GM12891 (cell line): ENCODE measurements at regions not wholly inside any gene's neighbourhood (a gene's known extent, or its start where the extent isn't known, plus 50 kb on each side); places are given as distances from the start of the nearest gene placed in this dataset.

ENCODE experiments used
- POLR2A ChIP-seq: IDR thresholded peaks from 2 replicates; pipeline ENCODE4 v1.6.1; 2011; ENCODE audit warnings: low read depth, low read length, control low read depth
- POLR2AphosphoS5 ChIP-seq: IDR thresholded peaks from 2 replicates; pipeline ENCODE4 v1.6.1; 2011; ENCODE audit warnings: low read depth, low read length, control low read depth
- TAF1 ChIP-seq: IDR thresholded peaks from 2 replicates; pipeline ENCODE4 v1.6.1; 2011; ENCODE audit warnings: low read depth, low read length, control low read depth

GRCh38 chr5:145130996-145131395 is 704.1 kb downstream of the PRELID2 start:
- no peak for TF ChIP-seq POLR2A
- TF ChIP-seq TAF1: no peak
- no peak for TF ChIP-seq POLR2AphosphoS5
